OCI-LY3 (cell line): ENCODE measurements at regions not wholly inside any gene's neighbourhood (a gene's known extent, or its start where the extent isn't known, plus 50 kb on each side); places are given as distances from the start of the nearest gene placed in this dataset.

Source experiments
- EZH2phosphoT487 ChIP-seq: fragments of 200-600 bp; shearing (Covaris generic); IDR thresholded peaks from 2 replicates; pipeline ENCODE4 v1.6.1; 2018; ENCODE audit warnings: antibody characterized with exemption, mixed run types, low read depth
- TF ChIP-seq, protein P1 (sequence below): fragments of 200-600, 300-600 bp; sonication (generic); IDR thresholded peaks from 2 replicates; pipeline ENCODE4 v1.5.1; 2014; ENCODE audit warnings: antibody characterized with exemption, low read length, low read depth

DNA sequence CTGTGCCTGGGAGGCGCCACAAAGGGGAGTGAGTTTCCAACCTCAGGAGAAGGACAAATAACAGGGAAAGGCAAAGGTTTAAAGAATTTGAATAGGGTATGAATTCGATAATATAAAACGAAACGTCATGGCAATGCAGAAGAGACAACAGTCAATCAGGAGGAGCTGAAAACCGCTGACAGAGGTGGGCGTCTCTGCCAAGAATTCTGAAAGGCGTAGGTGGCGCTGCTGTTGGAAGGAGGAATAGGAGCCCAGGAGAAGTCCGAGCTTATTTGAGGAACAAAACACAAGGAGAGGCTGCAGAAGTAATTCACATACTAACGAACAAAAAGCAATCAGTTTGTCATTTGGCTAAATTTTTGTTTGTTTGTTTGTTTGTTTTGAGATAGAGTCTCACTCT, 485.8 kb upstream of the POU3F3 start:
- TF ChIP-seq EZH2phosphoT487: no peak
- TF ChIP-seq, protein P1, sequence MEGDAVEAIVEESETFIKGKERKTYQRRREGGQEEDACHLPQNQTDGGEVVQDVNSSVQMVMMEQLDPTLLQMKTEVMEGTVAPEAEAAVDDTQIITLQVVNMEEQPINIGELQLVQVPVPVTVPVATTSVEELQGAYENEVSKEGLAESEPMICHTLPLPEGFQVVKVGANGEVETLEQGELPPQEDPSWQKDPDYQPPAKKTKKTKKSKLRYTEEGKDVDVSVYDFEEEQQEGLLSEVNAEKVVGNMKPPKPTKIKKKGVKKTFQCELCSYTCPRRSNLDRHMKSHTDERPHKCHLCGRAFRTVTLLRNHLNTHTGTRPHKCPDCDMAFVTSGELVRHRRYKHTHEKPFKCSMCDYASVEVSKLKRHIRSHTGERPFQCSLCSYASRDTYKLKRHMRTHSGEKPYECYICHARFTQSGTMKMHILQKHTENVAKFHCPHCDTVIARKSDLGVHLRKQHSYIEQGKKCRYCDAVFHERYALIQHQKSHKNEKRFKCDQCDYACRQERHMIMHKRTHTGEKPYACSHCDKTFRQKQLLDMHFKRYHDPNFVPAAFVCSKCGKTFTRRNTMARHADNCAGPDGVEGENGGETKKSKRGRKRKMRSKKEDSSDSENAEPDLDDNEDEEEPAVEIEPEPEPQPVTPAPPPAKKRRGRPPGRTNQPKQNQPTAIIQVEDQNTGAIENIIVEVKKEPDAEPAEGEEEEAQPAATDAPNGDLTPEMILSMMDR: no peak
